ENCODE measurements at regions not wholly inside any gene's neighbourhood (a gene's known extent, or its start where the extent isn't known, plus 50 kb on each side); places are given as distances from the start of the nearest gene placed in this dataset.
A peak's percentile ranks its signal among the peaks of the same experiment; 100 is the strongest.
"Not testable (repeated sequence)": the region's sequence is repeated elsewhere in the genome, so short reads cannot be mapped to it uniquely, and the experiment has no call there.

- DNase-seq (ENCODE audit: low spot score) = no peak
Observed at GRCh38 chr5:159503236-159503635, 172.9 kb upstream of the IL12B start.

- DNase-seq (ENCODE audit: low spot score) = no peak
Observed at GRCh38 chr5:159504106-159504856, 174.0 kb upstream of the IL12B start.

GRCh38 chr5:159504857-159505304, 174.6 kb upstream of the IL12B start:
- peak; percentile 48 for DNase-seq (ENCODE audit: low spot score)

GRCh38 chr5:159507055-159507454, 176.8 kb upstream of the IL12B start:
- DNase-seq (ENCODE audit: low spot score) = no peak

GRCh38 chr5:159507661-159508060, 177.4 kb upstream of the IL12B start:
- no peak for DNase-seq (ENCODE audit: low spot score)

- DNase-seq (ENCODE audit: low spot score) = peak; percentile 48
Observed at GRCh38 chr5:159508344-159508743, 178.1 kb upstream of the IL12B start.

- DNase-seq (ENCODE audit: low spot score) = no peak
Observed at GRCh38 chr5:159509002-159509660, 178.8 kb upstream of the IL12B start.

- peak; percentile 81 for DNase-seq (ENCODE audit: low spot score)
Observed at GRCh38 chr5:159510282-159510681, 180.0 kb upstream of the IL12B start.

GRCh38 chr5:159511570-159511969, 181.3 kb upstream of the IL12B start:
- DNase-seq (ENCODE audit: low spot score) = no peak

GRCh38 chr5:159512064-159512463, 181.8 kb upstream of the IL12B start:
- no peak for DNase-seq (ENCODE audit: low spot score)

GRCh38 chr5:159514229-159514810, 184.0 kb upstream of the IL12B start:
- no peak for DNase-seq (ENCODE audit: low spot score)

GRCh38 chr5:159515197-159515596, 184.9 kb upstream of the IL12B start:
- DNase-seq (ENCODE audit: low spot score) = no peak

GRCh38 chr5:159515909-159516415, 185.7 kb upstream of the IL12B start:
- peak; percentile 57 for DNase-seq (ENCODE audit: low spot score)

GRCh38 chr5:159518371-159518770, 188.1 kb upstream of the IL12B start:
- no peak for DNase-seq (ENCODE audit: low spot score)

- no peak for DNase-seq (ENCODE audit: low spot score)
Observed at GRCh38 chr5:159519365-159519764, 189.1 kb upstream of the IL12B start.

GRCh38 chr5:159522841-159523240, 192.6 kb upstream of the IL12B start:
- DNase-seq (ENCODE audit: low spot score) = no peak

- not testable (repeated sequence) for DNase-seq (ENCODE audit: low spot score)
Observed at GRCh38 chr5:159524279-159524678, 194.0 kb upstream of the IL12B start.

GRCh38 chr5:159525117-159525516, 194.8 kb upstream of the IL12B start:
- no peak for DNase-seq (ENCODE audit: low spot score)

- no peak for DNase-seq (ENCODE audit: low spot score)
Observed at GRCh38 chr5:159527546-159528254, 197.4 kb upstream of the IL12B start.

GRCh38 chr5:159531554-159532105, 201.3 kb upstream of the IL12B start:
- no peak for DNase-seq (ENCODE audit: low spot score)

- no peak for DNase-seq (ENCODE audit: low spot score)
Observed at GRCh38 chr5:159533197-159533596, 202.9 kb upstream of the IL12B start.

- no peak for DNase-seq (ENCODE audit: low spot score)
Observed at GRCh38 chr5:159536166-159536565, 205.9 kb upstream of the IL12B start.

Measured in ureter (tissue), 1 donor.